ENCODE measurements at regions not wholly inside any gene's neighbourhood (a gene's known extent, or its start where the extent isn't known, plus 50 kb on each side); places are given as distances from the start of the nearest gene placed in this dataset.

DNA sequence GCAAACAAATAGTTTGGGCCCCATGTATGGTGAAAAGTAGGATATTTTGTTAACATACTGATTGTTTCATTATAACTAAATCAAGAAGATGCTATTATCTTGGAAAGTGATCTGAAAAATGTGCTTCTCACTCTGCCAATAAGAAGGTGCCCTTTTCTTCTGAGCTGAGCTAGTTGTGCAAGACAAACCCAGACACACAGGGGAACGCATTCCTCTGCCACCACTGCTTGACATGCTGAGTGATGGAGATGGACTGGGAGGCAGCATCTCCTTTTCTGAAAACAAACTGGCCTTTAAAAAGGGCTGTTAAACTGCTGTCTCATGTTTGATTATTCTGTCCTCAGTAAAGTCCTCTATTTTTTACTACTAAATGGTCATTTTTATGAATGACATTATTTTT is 1989.9 kb upstream of the CELF4 start:
- DNase-seq (ENCODE audit: low spot score) = no peak
- no peak overlapping the region for H3K27ac ChIP-seq
- TF ChIP-seq, protein P1, sequence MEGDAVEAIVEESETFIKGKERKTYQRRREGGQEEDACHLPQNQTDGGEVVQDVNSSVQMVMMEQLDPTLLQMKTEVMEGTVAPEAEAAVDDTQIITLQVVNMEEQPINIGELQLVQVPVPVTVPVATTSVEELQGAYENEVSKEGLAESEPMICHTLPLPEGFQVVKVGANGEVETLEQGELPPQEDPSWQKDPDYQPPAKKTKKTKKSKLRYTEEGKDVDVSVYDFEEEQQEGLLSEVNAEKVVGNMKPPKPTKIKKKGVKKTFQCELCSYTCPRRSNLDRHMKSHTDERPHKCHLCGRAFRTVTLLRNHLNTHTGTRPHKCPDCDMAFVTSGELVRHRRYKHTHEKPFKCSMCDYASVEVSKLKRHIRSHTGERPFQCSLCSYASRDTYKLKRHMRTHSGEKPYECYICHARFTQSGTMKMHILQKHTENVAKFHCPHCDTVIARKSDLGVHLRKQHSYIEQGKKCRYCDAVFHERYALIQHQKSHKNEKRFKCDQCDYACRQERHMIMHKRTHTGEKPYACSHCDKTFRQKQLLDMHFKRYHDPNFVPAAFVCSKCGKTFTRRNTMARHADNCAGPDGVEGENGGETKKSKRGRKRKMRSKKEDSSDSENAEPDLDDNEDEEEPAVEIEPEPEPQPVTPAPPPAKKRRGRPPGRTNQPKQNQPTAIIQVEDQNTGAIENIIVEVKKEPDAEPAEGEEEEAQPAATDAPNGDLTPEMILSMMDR (conservative IDR thresholded peaks at IDR 0.05; ENCODE audit: low read depth) = no peak
- POLR2A ChIA-PET (ENCODE audit: low non-redundant PET) = no interaction called here
- CTCF ChIA-PET = no interaction called here

DNA sequence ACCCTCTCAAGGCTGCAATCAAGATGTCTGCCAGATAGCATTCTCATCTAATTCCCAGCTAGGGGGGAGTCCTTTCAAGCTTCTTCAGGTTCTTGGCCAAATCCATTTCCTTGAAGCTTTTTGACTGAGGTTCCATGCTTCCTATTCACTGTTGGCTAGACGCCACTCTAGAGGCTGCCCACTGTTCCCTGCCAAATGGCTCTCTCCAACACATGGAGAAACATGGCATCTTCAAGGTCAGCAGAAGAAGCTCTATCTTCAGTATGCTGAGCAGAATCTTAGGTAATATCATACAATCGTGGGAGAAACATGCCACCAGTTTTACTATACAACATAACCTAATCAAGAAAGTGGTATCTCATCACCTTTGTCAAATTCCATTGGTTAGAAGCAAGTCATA is 1985.1 kb upstream of the CELF4 start:
- H3K27ac ChIP-seq = no peak overlapping the region
- TF ChIP-seq, protein P1 (conservative IDR thresholded peaks at IDR 0.05; ENCODE audit: low read depth) = no peak
- no peak for DNase-seq (ENCODE audit: low spot score)
- ChIA-PET CTCF (no interaction called here), POLR2A (ENCODE audit: low non-redundant PET) (no interaction called here)

DNA sequence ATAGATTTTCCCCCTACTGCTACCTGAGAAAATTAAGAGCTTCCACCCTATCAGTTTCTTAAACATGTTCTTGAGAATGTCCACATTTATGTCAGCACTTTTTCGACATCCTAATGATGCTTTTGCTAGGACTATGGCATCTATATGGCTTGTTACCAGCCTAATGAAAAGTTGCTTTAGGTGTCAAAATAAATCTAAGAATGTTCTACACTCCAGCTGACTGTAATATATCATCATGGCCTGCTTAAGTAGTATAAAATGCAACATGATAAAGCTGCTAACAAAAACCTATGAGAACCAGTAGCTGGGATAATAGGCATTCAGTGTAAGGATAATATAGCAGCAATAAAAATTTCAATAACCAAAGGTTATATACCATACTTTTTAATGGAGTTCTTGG is 1983.5 kb upstream of the CELF4 start:
- ChIA-PET POLR2A (ENCODE audit: low non-redundant PET) (no interaction called here), CTCF (no interaction called here)
- no peak overlapping the region for H3K27ac ChIP-seq
- DNase-seq (ENCODE audit: low spot score) = no peak
- TF ChIP-seq, protein P1 (conservative IDR thresholded peaks at IDR 0.05; ENCODE audit: low read depth) = no peak

DNA sequence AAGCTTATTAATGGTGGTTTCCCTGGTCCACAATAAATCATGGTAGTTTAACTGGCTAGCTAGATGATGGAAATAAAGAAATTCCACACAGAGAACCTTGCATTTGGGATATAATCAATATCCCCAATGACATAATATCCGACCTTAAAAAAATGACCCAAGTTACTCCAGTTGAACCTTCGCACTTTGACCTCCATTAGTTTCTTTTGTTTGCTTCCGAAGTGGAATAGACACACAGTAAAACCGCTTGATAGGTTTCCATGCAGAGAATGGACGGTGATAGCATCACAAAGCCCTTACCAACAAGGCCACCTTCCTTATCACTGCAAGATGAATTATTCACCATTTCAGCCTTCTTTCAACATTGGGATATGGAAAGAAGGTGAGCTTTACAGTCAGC is 1966.1 kb upstream of the CELF4 start:
- ChIA-PET POLR2A (ENCODE audit: low non-redundant PET) (no interaction called here), CTCF (interaction anchor here (0.7 kb wide), 1 partner anchor 389 kb away, joined by 3 read pairs; no protein-coding TSS in a partner anchor)
- TF ChIP-seq, protein P1 (conservative IDR thresholded peaks at IDR 0.05; ENCODE audit: low read depth) = no peak

DNA sequence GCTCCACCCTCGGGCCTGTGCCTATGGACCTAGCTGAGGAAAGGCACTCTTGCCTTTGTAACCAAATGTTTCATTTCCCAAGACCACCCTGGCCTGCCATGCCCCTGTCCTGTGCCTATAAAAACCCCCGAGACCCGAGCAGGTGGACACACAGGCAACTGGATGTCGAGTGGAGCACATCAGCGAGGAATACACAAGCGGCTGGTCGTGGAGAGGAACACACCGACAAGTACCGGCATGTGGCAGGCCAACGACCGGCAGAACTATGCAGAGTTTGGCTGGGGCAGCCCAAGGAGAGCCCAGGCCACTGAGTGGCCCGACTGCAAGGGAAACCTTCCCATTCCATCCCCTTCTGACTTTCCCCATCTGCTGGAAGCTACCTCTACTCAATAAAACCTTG is 1963.8 kb upstream of the CELF4 start:
- CTCF ChIA-PET = no interaction called here
- no peak overlapping the region for H3K27ac ChIP-seq
- POLR2A ChIA-PET (ENCODE audit: low non-redundant PET) = no interaction called here
- TF ChIP-seq, protein P1 (conservative IDR thresholded peaks at IDR 0.05; ENCODE audit: low read depth) = no peak
- DNase-seq (ENCODE audit: low spot score) = no peak

More for the DNA sequence above, 1966.1 kb upstream of the CELF4 start:
- no peak for DNase-seq (ENCODE audit: low spot score)
- H3K27ac ChIP-seq = no peak overlapping the region

DNA sequence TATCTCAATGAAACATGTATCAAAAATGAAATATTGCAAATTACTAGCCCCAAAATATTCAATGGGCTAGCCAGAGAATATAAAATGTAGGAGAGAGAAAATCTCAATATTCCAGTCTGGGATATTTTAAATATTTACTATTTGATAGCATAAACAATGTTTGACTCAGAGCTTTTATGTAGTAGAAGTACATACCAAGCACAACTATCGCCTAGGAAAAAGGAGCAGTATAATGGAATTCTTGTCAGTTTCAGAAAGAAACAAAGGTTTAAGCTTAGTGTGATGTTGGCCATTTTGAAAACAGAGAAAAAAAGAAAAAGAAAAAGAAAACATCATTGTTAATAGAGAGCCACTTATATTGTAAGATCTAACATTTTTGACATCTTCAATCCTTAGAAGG is 1961.9 kb upstream of the CELF4 start:
- no peak for DNase-seq (ENCODE audit: low spot score)
- CTCF ChIA-PET = no interaction called here
- TF ChIP-seq, protein P1 (conservative IDR thresholded peaks at IDR 0.05; ENCODE audit: low read depth) = no peak
- no peak overlapping the region for H3K27ac ChIP-seq
- POLR2A ChIA-PET (ENCODE audit: low non-redundant PET) = no interaction called here

DNA sequence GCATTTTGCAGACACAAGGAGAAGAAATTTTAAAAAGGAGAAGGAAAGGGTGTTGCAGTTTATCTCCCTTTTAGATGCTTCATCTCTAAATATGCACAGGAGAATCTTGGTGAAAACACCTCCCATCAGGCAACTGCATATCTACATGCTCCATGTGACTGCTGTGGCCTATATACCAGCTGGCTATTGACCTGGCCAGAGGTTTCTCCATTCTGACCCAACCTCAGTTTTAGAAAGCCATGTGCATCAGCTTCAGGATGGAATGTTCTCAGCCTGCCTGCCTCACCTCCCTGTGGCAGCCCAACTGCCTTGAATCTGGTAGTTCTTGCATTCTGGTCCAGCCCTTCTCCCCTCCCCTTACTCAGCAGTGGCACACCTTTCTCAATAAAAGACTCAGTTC is 1958.8 kb upstream of the CELF4 start:
- ChIA-PET POLR2A (ENCODE audit: low non-redundant PET) (no interaction called here), CTCF (no interaction called here)
- TF ChIP-seq, protein P1 (conservative IDR thresholded peaks at IDR 0.05; ENCODE audit: low read depth) = no peak
- no peak for DNase-seq (ENCODE audit: low spot score)
- no peak overlapping the region for H3K27ac ChIP-seq

Data from RWPE1 (cell line).